Activated CD4-positive, alpha-beta T cell treated with anti-CD3 and anti-CD28 coated beads, Interleukin-2, amount 50 U/mL, for 4 hours (primary cell): ENCODE measurements at regions not wholly inside any gene's neighbourhood (a gene's known extent, or its start where the extent isn't known, plus 50 kb on each side); places are given as distances from the start of the nearest gene placed in this dataset.

Source experiments
- DNase-seq, 2 experiments: peaks; one replicate each; pipeline ENCODE4 v3.0.0-alpha.2; 2020

DNA sequence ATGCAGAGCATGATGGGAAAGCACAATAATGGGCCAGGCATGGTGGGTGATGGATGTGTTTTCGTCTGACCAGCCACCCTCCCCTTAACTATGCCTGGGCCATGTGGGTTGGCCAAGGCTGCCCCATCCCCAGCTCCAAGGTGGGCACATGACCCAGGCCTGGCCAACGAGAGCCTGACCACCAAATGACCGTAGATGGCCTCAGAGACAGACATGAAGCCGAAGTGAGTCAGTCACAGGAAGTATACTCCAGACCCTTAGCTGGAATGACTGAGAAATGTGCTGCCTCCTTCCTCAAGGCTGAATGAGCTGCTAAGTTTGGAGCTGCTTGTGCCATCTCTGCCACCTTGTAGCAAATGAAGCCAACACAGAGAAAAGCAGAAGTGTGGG, 233.6 kb downstream of the BCL11B start:
- DNase-seq: no peak

DNA sequence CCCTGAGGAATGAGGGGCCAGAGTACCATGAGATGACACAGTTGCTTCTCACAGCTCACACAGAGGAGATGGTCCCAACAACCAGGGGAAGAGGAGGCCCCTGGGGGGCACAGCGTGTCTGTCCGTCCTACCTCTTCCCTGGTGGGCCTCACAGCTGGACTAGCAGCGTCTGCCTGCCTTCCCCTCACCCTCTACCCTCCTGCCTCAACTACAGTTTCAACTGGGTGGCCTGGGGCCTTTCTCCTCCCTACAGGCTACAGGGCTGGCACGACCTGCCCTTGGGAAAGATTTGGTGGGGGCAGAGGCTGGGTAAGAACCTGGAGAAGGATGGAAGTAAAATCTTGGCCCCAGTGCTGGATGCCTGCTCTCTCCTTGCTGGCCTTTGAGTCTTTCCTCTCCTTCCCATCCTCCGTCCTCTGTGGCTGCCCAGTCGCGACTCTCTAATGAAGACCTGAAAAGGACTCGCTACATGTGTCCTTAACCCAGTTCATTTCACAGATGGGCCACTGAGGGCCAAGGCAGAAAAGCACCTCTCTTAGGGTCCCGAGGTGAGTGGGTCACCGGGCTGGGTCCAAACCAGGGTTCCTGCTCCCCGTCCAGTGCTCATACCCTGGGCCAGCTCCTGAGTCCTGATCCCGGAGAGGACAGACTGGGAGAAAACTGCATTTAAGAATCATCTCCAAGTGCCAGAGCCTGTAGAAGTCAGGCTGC, 232.5 kb downstream of the BCL11B start:
- DNase-seq: no peak

DNA sequence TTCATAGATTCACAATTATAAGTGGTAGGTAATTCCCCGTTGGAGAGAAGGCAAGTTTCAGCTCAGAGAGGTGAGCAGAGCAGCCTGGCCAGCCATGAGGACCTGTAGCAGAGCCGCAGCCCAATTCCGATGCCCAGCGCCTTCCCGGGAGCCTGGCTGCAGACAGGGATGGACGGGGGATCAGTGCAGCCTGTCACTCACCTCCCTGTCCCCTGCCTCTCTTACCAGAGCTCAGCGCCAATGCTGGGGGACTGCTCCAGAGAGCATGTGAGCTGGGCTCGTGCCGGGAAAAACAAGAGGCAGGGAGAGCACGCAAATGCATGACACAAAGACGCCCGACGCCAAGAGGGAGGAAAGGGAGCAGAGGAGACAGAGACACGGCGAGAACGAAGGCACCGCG, 231.9 kb downstream of the BCL11B start:
- no peak for DNase-seq

DNA sequence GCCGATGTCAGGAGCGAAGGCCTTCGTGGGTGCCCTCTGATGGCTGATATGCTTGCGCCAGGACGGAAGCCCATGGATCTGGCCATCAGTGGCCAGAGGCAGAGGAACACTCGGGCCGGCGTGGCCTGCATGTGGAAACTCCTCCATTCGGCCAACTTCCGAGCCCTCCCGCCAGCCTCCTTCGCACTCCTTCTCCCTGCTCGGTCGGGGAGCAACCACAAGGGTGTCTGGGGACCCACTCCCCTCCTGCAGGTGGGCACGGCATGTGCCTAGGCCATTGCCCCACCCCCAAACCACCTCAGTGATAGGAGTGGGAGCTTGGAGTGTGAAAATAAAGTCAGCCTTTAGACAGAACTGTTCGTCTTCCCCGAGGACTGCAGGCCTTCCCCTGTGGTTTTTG, 231.3 kb downstream of the BCL11B start:
- DNase-seq: no peak

DNA sequence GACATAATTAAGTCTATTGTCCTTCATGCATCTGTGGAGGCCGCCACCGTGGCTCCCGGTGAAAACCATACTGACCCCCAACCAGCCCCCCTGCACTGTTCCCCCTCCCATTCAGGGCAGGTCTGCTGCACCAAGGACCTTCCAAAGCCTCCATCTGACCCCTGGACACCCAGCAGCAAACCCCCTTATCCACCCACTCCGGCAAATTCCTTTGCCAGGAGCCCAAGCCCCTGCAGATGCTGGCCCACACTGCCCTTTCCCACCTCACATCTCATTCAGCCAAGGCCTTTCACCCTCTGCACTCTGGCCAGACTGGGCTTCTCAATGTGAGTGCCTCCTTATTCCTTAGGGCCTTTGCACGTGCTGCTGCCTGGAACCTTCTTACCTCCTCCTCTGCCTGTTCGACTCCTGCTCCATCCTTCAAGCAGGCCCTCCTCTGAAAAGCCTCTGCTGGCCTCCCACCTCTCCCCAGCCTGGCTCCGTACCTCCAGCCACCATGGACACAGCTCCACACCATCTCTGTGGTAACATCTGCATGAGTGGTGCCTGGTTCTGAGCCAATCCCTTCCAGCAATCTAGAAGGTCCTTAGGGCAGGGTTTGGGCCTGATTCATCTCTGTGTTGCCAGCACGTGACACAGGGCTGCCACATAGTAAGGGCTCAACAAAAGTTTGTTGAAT, 230.7 kb downstream of the BCL11B start:
- no peak for DNase-seq

DNA sequence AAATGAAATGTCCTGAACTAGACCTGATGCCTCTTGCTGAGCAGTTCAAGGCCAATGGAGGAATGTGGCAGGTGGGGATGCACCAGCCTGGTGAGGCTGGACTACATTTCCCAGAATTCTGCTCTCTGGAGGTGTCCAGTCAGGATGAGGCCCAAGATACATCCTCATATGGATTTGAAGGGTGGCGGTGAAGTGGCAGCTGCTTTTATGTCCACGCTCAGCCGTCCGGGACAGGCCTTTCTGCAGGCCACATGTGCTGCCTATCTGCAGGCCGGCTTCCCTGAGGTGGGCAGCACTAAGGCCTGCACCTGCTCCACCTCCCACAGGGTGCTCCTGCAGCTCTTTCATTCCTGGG, 230.2 kb downstream of the BCL11B start:
- no peak for DNase-seq

DNA sequence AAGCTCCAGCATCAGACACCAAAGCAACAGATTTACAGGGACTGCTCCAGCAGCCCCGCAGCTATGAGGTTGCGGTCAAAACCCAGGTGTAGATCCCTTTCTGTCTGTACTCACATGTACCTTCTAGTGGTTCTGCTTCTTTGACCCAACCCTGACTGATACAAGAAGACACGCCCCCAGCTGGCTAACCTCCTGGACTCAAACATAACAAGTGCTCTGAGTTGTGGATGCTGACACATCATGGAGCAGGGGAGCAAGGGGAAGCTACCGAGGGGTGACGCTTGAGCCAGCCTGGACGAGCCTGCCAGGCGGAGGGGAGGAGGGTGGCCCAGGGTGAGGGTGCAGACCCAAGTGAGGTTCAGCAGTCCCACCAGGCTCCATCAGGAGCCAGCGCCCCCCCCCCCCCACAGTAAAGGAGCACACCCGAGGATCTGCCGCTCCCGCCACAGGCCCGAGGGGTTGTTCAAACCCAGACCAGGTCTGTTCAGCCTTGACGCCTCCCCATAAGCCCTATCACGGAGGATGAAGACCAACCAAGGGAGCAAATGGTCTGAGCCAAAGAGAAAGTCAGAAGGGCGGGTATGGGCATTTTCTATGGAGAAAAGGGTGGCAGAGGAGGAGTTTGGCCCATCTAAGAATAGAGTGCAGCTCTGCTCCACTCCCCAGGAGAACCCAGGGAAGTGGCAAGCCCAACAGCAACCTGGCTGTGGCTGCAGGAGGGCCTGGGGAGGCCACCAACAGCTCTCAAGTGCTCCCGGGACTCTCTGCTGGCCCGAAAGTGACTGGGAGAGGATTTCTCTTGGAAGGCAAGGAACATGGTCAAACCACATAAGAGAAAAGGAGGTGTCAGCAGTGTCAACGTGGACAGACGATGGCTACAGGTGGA, 229.4 kb downstream of the BCL11B start:
- DNase-seq: no peak

DNA sequence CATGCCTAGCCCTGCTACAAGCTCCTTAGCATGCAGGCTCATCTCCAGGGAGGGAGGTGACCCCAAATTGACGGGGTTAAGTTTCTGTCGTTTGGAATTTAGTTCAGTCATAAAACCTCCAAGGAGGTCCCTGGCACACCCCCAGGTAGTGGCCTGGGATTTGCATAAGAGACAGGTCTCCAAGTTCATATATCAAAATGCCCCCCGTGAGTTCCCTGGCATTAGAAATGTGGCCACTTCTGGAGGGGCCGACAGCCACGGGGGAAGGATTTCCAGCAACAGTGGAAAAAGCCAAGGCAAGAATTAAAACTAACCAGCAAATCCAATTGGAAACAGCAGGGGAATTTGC, 228.8 kb downstream of the BCL11B start:
- DNase-seq: no peak

DNA sequence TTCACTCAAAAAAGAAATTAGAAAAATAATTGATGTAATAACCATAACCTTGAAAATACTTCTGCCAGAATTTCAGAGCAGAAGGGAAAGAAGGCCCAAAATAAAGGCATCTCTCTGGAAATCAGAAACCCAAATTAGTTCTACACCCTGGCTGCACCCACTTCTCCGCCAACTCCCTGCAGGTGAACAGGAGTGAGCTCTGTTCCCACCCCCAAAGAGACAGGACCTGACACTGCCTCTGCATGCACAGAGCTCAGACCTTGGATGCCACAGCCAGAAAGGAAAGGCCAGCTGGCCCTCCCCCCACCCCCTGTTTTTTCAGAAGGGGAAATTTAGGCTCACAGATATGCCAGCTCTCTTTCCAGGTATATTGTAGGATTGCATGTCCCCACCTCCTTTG, 228.2 kb downstream of the BCL11B start:
- DNase-seq: no peak

DNA sequence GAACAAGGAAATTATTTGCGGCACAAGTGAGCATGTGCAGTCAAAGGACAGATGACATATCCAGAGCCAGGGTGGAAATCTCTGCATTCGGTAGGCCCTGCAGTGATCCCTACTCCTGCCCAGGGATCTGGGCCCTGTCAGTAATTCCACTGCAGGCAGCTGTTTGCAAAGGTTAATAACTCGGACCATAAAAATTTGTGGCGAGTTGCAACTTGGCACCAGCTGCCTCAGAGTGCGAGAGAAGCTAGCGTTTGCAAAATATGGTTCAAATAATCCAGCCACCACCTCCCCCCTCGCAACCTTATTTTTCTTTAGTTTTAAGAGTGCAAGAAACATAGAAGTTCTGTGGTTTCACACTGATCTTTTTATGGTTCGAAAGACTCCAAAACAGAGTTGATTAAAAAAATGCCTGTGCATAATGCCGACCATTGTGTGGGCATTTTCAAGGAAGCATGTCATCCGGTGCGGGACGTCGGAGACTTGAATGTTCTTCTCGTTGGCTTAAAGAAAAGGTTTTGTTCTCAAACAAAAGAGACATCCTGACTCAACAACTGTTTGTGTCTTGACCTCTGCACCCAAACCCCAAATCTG, 224.5 kb downstream of the BCL11B start:
- DNase-seq: no peak

DNA sequence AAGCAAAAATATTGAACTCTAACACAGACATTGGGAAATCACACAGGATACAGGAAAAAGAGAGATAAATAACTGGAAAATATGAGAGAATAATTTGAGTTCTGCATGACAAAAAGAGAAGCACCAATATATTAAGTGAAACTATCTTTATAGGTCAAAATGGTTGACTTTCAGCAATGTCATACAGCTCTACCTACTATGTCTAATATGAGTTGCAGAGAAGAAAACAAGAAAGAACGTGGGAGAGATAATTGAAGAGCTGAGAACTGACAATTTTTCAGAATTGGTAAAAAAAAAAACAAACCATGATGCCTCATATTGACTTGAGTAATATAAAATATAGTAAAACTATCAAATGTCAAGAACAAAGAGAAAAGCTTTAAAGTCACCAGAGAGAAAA, 221.7 kb downstream of the BCL11B start:
- DNase-seq: no peak

DNA sequence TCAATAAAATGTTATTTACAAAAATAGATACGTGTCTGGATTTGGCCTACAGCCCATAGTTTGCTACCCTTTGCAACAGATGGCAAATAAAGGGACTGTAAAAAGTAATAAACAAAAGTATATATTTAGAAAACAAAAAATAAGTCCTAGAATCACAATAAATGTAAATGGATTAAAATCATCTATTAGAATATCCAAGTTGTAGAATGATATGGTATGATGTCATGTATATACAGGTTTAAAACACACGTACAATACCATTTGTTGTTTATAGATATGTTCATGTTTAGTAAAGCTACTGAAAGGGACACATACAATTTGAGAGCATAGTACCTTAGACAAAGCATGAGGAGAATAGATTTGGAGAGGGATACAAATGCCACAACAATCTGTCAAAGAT, 219.5 kb downstream of the BCL11B start:
- no peak for DNase-seq

DNA sequence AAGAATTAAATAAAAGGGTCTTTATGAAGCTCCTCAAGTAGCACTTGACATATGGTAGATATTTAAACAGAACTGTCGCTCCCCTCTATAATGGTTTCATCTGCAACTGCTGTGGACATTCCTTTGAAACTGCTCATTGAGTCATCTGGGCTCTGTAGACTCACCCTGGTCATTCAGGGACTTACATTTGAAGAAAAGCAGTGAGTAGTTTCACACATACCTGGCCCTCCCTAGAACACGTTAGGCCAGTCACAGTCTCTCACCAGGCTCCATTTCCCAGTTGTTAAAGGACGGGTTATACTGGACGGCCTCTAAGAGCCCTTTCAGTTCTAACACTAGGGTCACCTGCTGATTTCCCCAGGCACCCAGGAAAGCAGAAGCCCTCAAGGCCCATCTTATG, 217.0 kb downstream of the BCL11B start:
- no peak for DNase-seq

DNA sequence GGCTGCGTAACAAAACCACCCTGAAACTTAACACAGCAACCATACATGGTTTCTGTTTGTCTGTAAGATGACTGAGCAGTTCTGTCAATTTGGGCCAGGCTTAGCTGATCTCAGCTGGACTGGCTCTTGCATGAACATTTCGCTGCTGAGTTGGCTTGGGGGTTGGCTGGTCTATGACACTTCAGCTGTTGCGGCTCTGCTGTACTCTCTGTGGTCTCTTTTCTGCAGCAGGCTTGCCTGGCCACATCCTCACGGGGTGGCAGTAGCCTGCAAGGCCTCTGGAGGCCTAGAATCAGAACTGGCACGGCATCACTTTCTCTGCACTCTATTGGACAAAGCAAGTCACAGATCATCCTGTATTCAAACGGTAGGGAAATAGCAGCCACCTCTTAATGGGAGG, 216.2 kb downstream of the BCL11B start:
- DNase-seq: no peak

DNA sequence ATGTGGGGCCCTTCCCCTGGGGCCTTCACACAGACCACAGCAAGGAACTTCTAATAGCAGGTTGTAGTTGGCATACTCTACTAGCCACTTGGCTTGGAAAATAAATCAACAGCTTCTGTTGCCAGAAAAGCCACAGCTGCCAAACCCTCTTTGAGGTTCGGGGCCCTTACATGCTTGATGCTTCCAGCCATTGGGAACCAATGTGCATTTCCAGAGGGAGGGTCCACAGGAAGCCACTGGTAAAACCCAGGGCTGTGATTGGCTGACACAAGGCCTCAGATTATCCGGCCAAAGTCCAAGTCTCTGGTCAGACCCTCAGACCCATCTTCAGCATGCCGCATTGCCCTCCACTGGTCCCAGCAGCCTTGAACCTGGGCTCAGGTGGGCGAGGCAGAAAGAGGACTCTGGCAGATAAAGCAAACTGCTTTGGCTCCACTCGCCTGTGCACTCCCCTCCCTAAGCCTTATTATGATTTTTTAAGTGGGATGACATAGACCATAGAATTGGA, 214.4 kb downstream of the BCL11B start:
- DNase-seq: no peak

DNA sequence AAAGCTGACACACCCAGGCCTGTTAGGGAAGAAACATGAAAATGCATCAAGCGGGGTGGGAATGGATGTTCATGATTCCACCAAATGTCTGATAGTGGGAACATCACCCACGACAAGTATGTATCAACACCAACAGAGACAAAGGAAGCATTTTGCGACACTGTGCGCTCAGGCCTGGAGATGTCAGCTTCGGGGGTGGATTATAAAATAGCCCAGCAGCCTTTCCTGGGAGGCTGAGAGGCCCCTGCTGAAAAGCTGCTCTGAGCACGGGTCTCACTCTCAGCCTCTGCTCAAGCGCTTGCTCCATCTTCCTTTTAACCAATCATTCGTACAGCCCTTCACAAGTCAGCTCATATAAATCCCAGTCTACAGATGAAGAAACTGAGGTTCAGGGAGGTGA, 213.5 kb downstream of the BCL11B start:
- DNase-seq: no peak

DNA sequence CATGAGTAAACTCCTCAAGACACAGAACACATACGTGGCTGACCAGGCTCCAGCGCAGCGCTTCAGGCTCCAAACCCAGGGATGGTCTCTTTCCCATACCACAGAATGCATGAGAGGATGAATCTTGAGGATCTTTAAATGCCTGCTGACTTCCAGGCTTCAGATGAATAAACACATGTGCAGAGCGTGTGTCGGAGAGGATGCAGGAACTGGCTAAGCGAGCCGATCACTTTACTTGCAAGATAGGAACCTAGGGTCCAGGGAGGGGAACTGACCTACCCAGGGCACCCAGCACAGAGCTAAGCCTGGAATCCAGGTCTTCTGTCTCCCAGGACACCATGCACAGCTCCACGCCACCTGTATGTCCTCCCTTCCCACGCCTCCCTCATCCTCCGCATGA, 209.8 kb downstream of the BCL11B start:
- no peak for DNase-seq

DNA sequence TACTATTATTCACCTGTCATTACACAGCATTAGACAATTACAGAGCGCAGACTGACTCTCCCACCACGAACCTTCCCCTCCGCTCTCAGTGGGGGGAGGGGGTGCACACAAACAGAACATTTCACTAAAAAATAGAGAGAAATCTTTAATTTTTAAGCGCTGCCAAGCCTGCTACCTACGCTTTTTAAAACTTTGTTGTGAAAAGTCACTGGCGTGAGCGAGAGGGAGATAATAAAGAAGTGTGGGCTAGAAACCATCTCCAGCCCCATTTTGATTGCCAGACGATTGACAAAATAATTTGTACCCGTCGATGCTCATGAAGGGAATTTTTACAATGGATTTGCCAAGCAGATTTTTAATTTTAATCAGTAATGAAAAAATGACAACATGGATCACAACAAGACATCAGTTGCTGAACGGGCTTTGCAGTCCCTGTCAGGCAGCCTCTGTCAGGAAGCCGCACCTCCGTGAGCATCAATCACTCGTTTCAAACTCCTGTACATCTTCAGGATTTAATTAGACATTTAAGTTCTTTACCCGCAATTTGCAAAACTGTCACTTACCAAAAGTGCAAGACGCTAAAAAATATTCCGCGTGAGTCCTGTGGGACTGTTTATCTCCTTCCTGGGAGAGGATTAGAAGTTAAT, 209.1 kb downstream of the BCL11B start:
- no peak for DNase-seq

DNA sequence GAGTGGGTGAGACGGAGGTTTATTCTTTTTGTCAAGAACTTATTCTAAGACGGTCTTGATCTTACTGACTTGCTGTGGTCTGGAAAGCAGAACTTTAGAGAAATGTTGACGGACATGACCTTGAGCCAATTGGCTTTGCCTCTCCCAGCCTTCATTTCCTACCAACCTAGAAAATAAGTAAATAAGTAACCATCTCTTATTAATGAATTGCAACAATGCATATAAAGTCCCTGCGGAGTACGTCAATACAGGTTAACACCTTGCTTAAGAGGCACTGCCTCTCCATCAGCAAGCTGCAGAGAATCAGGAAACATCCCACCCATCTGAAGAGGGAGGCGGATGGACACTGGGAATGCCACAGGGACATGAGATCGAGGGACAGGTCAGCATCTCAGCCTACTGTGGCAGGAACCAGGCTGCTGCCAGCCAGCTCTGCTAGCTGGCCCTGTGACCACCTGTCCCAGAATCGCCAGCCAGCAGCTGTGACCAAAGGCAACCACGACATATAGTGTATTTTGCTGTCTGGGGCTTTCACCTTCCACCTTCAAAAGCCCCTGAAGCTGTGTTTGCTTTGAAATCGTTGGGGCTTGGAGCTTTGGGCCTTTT, 208.3 kb downstream of the BCL11B start:
- DNase-seq: no peak

DNA sequence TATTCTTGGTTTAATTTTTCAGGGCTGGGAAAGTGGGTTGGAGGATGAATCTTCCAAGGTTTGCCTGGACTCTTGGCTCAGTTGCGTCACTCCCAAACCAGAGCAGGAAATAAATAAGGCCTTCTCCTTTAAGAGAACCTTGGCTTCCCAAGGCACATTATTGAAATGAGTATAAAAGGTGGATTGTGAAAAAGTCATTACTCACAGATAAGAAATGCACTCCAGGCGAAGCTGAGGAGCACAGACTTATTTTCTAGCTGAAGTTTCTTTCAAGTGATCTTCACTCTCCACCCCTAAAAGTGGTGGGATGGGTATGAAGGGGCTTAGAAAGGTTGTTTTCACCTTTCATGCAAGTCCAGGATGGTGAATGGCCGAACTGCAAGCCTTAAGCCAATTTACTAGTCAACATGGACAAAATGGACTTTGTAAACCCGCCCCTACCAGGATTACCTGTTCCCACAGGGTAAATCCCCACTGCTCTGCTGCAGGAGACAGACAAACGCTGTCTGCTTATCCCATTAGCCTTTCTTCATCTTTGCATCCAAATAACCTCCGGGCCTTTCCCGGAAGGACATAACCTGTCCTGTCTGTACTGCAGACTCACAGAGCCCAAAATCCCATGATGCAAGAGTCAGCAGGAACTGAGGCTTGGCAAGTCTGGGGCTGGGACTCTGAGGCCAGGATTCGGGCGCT, 207.6 kb downstream of the BCL11B start:
- DNase-seq: no peak

DNA sequence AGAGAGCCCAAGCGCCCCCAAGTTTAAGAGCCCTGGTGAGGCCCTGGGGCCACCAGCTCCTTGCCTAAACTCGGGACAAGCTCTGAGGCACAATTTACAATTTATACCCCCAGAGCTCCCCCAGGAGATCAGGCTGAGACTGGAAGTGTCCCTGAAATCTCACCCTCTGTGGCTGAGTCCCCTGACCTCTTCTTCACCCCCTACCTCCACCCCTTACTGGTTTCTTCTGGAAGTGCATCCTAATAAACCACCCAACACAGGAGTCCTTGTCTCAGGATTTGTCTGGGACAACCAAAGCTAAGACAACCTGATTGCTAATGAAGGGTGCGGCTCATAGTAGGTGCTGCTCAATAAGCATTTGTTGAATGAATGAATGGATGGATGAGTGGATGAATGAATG, 206.4 kb downstream of the BCL11B start:
- no peak for DNase-seq

DNA sequence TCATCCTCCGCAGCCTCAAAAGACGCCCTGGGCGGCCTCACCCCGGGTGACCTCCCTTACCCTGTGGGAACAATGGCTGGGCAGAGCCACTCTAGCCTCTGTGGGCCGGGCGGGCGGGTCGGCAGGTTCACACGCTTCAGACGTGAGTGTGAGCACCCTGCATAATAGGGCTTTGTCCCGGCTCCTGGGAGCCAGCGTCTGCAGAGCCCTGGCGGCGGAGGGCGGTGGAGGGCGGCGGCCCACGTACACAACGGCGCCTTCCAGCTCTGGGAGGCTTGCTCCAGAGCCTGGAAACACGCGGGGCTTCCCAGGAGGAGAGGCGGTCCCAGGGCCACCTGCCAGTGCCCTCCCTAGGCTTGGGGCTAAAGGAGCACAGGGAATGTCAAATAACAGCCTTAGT, 205.6 kb downstream of the BCL11B start:
- no peak for DNase-seq
